ENCODE measurements at regions not wholly inside any gene's neighbourhood (a gene's known extent, or its start where the extent isn't known, plus 50 kb on each side); places are given as distances from the start of the nearest gene placed in this dataset.

DNA sequence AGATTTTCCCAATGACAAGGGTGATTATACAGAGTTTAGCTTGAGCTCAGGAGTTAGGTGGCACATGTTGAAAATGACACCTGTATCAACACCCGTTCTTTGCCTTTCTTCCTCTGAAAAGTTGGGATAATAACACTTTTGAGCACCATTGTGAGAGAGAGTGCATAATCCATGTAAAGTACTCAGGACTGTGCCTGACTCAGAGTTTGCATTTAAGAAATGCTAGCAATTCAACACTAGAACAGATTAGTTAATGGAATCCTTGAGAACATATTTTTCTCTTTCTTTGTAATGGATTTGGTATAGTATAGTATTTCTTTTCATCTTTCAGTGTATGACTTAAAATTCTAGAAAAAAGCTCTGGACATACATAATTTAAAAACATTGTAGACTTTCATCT lies 449.2 kb downstream of the GJA1 start:
- no peak overlapping the region for H2AFZ ChIP-seq (ENCODE audit: low read length)
- H3K4me1 ChIP-seq (ENCODE audit: insufficient read depth, low read length) = no peaks in the 10 kb centered on the region
- no TSS peak for BruUV-seq (replicated peaks)
- no peak for TF ChIP-seq CTCF (conservative IDR thresholded peaks at IDR 0.05; ENCODE audit: low read depth, low read length)
- TF ChIP-seq EZH2 (IDR thresholded peaks at IDR 0.05; ENCODE audit: low read length, unreplicated experiment) = no peak
- no peak for TF ChIP-seq EZH2phosphoT487 (IDR thresholded peaks at IDR 0.05; ENCODE audit: borderline replicate concordance, low read length)
- no peaks in the 10 kb centered on the region for H3K79me2 ChIP-seq (ENCODE audit: low read length)
- H3K9ac ChIP-seq (ENCODE audit: low read length) = no peak overlapping the region
- H4K20me1 ChIP-seq (ENCODE audit: low read length) = no peaks in the 10 kb centered on the region
- peaks cover 9% of the 10 kb centered on the region; the same call in 1 of the 2 replicates for H3K27me3 ChIP-seq (ENCODE audit: low read length)
- ChIA-PET POLR2A (ENCODE audit: unreplicated experiment) (interaction anchor here (0.7 kb wide), 1 partner anchor 680 kb away, joined by 4 read pairs; no protein-coding TSS in a partner anchor), CTCF (no interaction called here)
- H3K27ac ChIP-seq (ENCODE audit: low read length) = no peak overlapping the region
- H3K36me3 ChIP-seq (ENCODE audit: low read depth, low read length) = no peaks in the 10 kb centered on the region
- H3K9me3 ChIP-seq (ENCODE audit: low read length) = no peaks in the 10 kb centered on the region
- H3K4me3 ChIP-seq (ENCODE audit: low read length) = no peak overlapping the region
- DNase-seq (no peak), ATAC-seq (no peak)
- H3F3A ChIP-seq (ENCODE audit: low read length, unreplicated experiment) = no peaks in the 10 kb centered on the region
- no peak overlapping the region for H3K4me2 ChIP-seq (ENCODE audit: low read length)
- intact Hi-C loops (cut with micrococcal nuclease) = no loop called here
- no peaks in the 10 kb centered on the region for H3K9me2 ChIP-seq (replicated peaks; ENCODE audit: low read length)

DNA sequence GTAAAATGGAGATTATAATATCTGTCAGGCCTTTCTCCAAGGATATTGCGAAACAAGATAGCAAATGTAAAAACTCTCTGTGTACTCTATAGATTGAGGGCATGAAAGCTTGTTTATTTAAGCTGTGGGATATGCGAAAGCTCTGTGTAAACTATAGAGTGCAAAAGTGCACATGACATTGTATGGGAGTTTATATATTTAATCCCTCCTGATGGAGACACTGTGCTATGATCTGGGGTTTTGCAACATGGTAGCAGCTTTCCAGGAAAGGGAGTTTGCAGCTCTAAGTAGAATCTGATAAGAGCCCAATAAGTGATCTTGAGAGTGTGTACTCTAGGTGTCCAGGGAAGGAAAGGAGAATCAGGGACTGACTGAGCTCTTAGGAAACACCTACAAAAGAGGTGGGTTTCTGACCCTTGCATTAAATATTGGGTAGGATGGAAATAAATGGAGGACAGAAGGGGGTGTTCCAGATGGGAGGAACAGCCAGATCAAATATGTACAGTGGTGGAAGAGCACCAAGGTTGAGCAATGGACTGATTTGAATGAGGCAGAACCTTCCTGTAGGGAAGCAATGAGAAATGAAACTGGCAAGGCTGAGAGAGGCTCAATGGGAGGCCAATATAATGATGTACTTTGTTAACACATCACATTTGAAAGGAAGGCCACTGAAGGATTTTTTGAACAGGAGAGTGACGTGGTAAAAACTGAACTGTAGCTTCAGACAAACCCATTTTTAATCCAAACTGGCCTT lies 450.1 kb downstream of the GJA1 start:
- Histone ChIP-seq H3K4me3 (ENCODE audit: low read length) (no peak overlapping the region), H3K27ac (ENCODE audit: low read length) (no peak overlapping the region), H4K20me1 (ENCODE audit: low read length) (no peaks in the 10 kb centered on the region), H2AFZ (ENCODE audit: low read length) (no peak overlapping the region), H3K27me3 (ENCODE audit: low read length) (peaks cover 9% of the 10 kb centered on the region; the same call in 1 of the 2 replicates), H3F3A (ENCODE audit: low read length, unreplicated experiment) (no peaks in the 10 kb centered on the region), H3K79me2 (ENCODE audit: low read length) (no peaks in the 10 kb centered on the region), H3K9ac (ENCODE audit: low read length) (no peak overlapping the region), H3K4me2 (ENCODE audit: low read length) (no peak overlapping the region), H3K9me3 (ENCODE audit: low read length) (no peaks in the 10 kb centered on the region), H3K36me3 (ENCODE audit: low read depth, low read length) (no peaks in the 10 kb centered on the region), H3K9me2 (replicated peaks; ENCODE audit: low read length) (no peaks in the 10 kb centered on the region), H3K4me1 (ENCODE audit: insufficient read depth, low read length) (no peaks in the 10 kb centered on the region)
- ChIA-PET CTCF (no interaction called here), POLR2A (ENCODE audit: unreplicated experiment) (no interaction called here)
- intact Hi-C loops (cut with micrococcal nuclease) = no loop called here
- ATAC-seq (no peak), DNase-seq (no peak)
- no peak for TF ChIP-seq EZH2phosphoT487 (IDR thresholded peaks at IDR 0.05; ENCODE audit: borderline replicate concordance, low read length)
- no peak for TF ChIP-seq CTCF (conservative IDR thresholded peaks at IDR 0.05; ENCODE audit: low read depth, low read length)
- TF ChIP-seq EZH2 (IDR thresholded peaks at IDR 0.05; ENCODE audit: low read length, unreplicated experiment) = no peak
- BruUV-seq (replicated peaks) = no TSS peak

GRCh38 chr6:121886223-121886830 lies 450.9 kb downstream of the GJA1 start:
- Histone ChIP-seq H3F3A (ENCODE audit: low read length, unreplicated experiment) (no peaks in the 10 kb centered on the region), H3K4me1 (ENCODE audit: insufficient read depth, low read length) (no peaks in the 10 kb centered on the region), H3K4me3 (ENCODE audit: low read length) (no peak overlapping the region), H3K36me3 (ENCODE audit: low read depth, low read length) (no peaks in the 10 kb centered on the region), H3K4me2 (ENCODE audit: low read length) (no peak overlapping the region), H3K9ac (ENCODE audit: low read length) (no peak overlapping the region), H4K20me1 (ENCODE audit: low read length) (no peaks in the 10 kb centered on the region), H3K9me2 (replicated peaks; ENCODE audit: low read length) (no peaks in the 10 kb centered on the region), H3K9me3 (ENCODE audit: low read length) (no peaks in the 10 kb centered on the region), H3K79me2 (ENCODE audit: low read length) (no peaks in the 10 kb centered on the region), H2AFZ (ENCODE audit: low read length) (no peak overlapping the region), H3K27me3 (ENCODE audit: low read length) (peaks cover 9% of the 10 kb centered on the region; the same call in 1 of the 2 replicates), H3K27ac (ENCODE audit: low read length) (no peak overlapping the region)
- ATAC-seq (no peak), DNase-seq (no peak)
- intact Hi-C loops (cut with micrococcal nuclease) = no loop called here
- ChIA-PET POLR2A (ENCODE audit: unreplicated experiment) (no interaction called here), CTCF (no interaction called here)
- TF ChIP-seq CTCF (conservative IDR thresholded peaks at IDR 0.05; ENCODE audit: low read depth, low read length) (no peak), EZH2 (IDR thresholded peaks at IDR 0.05; ENCODE audit: low read length, unreplicated experiment) (no peak)
- BruUV-seq (replicated peaks) = no TSS peak

Measured in PC-3 (cell line).